Endothelial cell (in vitro differentiated cells): ENCODE measurements at regions not wholly inside any gene's neighbourhood (a gene's known extent, or its start where the extent isn't known, plus 50 kb on each side); places are given as distances from the start of the nearest gene placed in this dataset.

Source experiments
- DNase-seq: peaks from one replicate; pipeline ENCODE4 v3.0.0; 2021; ENCODE audit warnings: low spot score
- H3K27ac Mint-ChIP-seq: one replicate; pipeline ENCODE4 v1.8.0; 2021; ENCODE audit warnings: mixed read lengths, inconsistent platforms; ENCODE audit not compliant: unreplicated experiment
- H3K27me3 Mint-ChIP-seq: one replicate; pipeline ENCODE4 v1.8.0; 2021; ENCODE audit warnings: mild to moderate bottlenecking, moderate library complexity, mixed read lengths, inconsistent platforms; ENCODE audit not compliant: unreplicated experiment
- H3K36me3 Mint-ChIP-seq: one replicate; pipeline ENCODE4 v1.8.0; 2021; ENCODE audit warnings: mild to moderate bottlenecking, low read depth, mixed read lengths, inconsistent platforms; ENCODE audit not compliant: unreplicated experiment
- H3K4me1 Mint-ChIP-seq: one replicate; pipeline ENCODE4 v1.8.0; 2021; ENCODE audit warnings: mild to moderate bottlenecking, mixed read lengths, inconsistent platforms; ENCODE audit not compliant: unreplicated experiment
- H3K4me3 Mint-ChIP-seq: one replicate; pipeline ENCODE4 v1.8.0; 2021; ENCODE audit warnings: mild to moderate bottlenecking, mixed read lengths, inconsistent platforms; ENCODE audit not compliant: unreplicated experiment
- H3K9me3 Mint-ChIP-seq: one replicate; pipeline ENCODE4 v1.8.0; 2021; ENCODE audit warnings: mixed read lengths, inconsistent platforms; ENCODE audit not compliant: unreplicated experiment
- CTCF ChIP-seq: fragments of 200-600 bp; sonication (generic); IDR thresholded peaks from one replicate; pipeline ENCODE4 v1.5.0; 2021; ENCODE audit warnings: antibody characterized with exemption; ENCODE audit not compliant: unreplicated experiment

- Mint-ChIP-seq H3K36me3 (no peaks in the 10 kb centered on the region), H3K4me3 (no peak overlapping the region), H3K27me3 (peaks cover 3% of the 10 kb centered on the region), H3K4me1 (no peaks in the 10 kb centered on the region), H3K9me3 (peaks cover 5% of the 10 kb centered on the region), H3K27ac (no peak overlapping the region)
- no peak for TF ChIP-seq CTCF
- no peak for DNase-seq
Measured at GRCh38 chr18:30066288-30066687, 976.3 kb downstream of the DSC3 start.

GRCh38 chr18:30057398-30057797 is 985.1 kb downstream of the DSC3 start:
- H3K4me1 Mint-ChIP-seq, result no peaks in the 10 kb centered on the region
- no peak for DNase-seq
- H3K27me3 Mint-ChIP-seq, result peaks cover 2% of the 10 kb centered on the region
- no peak overlapping the region for H3K4me3 Mint-ChIP-seq
- H3K9me3 Mint-ChIP-seq, result no peaks in the 10 kb centered on the region
- TF ChIP-seq CTCF, result no peak
- no peaks in the 10 kb centered on the region for H3K36me3 Mint-ChIP-seq
- no peak overlapping the region for H3K27ac Mint-ChIP-seq

GRCh38 chr18:30056528-30056927 is 986.0 kb downstream of the DSC3 start:
- Mint-ChIP-seq H3K4me3 (no peak overlapping the region), H3K27ac (no peak overlapping the region), H3K27me3 (peaks cover 2% of the 10 kb centered on the region), H3K9me3 (no peaks in the 10 kb centered on the region), H3K36me3 (no peaks in the 10 kb centered on the region), H3K4me1 (no peaks in the 10 kb centered on the region)
- no peak for DNase-seq
- TF ChIP-seq CTCF, result no peak

GRCh38 chr18:30044496-30044895 is 998.0 kb downstream of the DSC3 start:
- Mint-ChIP-seq H3K4me1 (no peaks in the 10 kb centered on the region), H3K27ac (no peak overlapping the region)
- no peak for DNase-seq

GRCh38 chr18:30039201-30039600 is 1003.3 kb downstream of the DSC3 start:
- H3K9me3 Mint-ChIP-seq, result peaks cover 8% of the 10 kb centered on the region

More at GRCh38 chr18:30044496-30044895, 998.0 kb downstream of the DSC3 start:
- H3K9me3 Mint-ChIP-seq, result no peaks in the 10 kb centered on the region
- H3K36me3 Mint-ChIP-seq, result no peaks in the 10 kb centered on the region
- TF ChIP-seq CTCF, result no peak
- H3K4me3 Mint-ChIP-seq, result no peak overlapping the region
- peaks cover 2% of the 10 kb centered on the region for H3K27me3 Mint-ChIP-seq

More at GRCh38 chr18:30039201-30039600, 1003.3 kb downstream of the DSC3 start:
- no peak for DNase-seq
- H3K4me1 Mint-ChIP-seq, result no peaks in the 10 kb centered on the region
- H3K27ac Mint-ChIP-seq, result no peak overlapping the region
- no peak for TF ChIP-seq CTCF
- H3K36me3 Mint-ChIP-seq, result peaks cover 6% of the 10 kb centered on the region
- H3K27me3 Mint-ChIP-seq, result no peaks in the 10 kb centered on the region
- no peak overlapping the region for H3K4me3 Mint-ChIP-seq
